NT2/D1 (cell line): ENCODE measurements at regions not wholly inside any gene's neighbourhood (a gene's known extent, or its start where the extent isn't known, plus 50 kb on each side); places are given as distances from the start of the nearest gene placed in this dataset.
A peak's percentile ranks its signal among the peaks of the same experiment; 100 is the strongest.

Experiments
- DNase-seq: peaks from one replicate; pipeline ENCODE4 v3.0.0-alpha.2; 2011; ENCODE audit warnings: low read depth, low spot score
- H3K27me3 ChIP-seq: 2 replicates; pipeline ENCODE4 v1.6.0; 2011; ENCODE audit warnings: mild to moderate bottlenecking; ENCODE audit not compliant: insufficient read length, insufficient read depth
- H3K36me3 ChIP-seq: 2 replicates; pipeline ENCODE4 v1.6.1; 2011; ENCODE audit warnings: mild to moderate bottlenecking, low read length, mixed read lengths; ENCODE audit not compliant: insufficient read depth, insufficient read length
- H3K4me1 ChIP-seq: 2 replicates; pipeline ENCODE4 v1.5.1; 2011; ENCODE audit not compliant: insufficient read depth, insufficient read length
- H3K4me3 ChIP-seq: 2 replicates; pipeline ENCODE4 v1.5.1; 2011; ENCODE audit warnings: low read depth; ENCODE audit not compliant: insufficient read length
- H3K9ac ChIP-seq: 2 replicates; pipeline ENCODE4 v1.6.0; 2011; ENCODE audit warnings: low read depth; ENCODE audit not compliant: insufficient read length
- H3K9me3 ChIP-seq: 2 replicates; pipeline ENCODE4 v1.5.1; 2011; ENCODE audit warnings: mild to moderate bottlenecking, low read length; ENCODE audit not compliant: insufficient read depth
- SUZ12 ChIP-seq: IDR thresholded peaks from 2 replicates; pipeline ENCODE4 v1.6.1; 2011; ENCODE audit not compliant: insufficient read length, insufficient read depth; ENCODE audit errors: extremely low read depth
- YY1 ChIP-seq: IDR thresholded peaks from 2 replicates; pipeline ENCODE4 v1.6.1; 2011; ENCODE audit not compliant: insufficient read length, insufficient read depth
- ZNF274 ChIP-seq: IDR thresholded peaks from 2 replicates; pipeline ENCODE4 v1.6.1; 2011; ENCODE audit warnings: mild to moderate bottlenecking, low read depth, low read length

DNA sequence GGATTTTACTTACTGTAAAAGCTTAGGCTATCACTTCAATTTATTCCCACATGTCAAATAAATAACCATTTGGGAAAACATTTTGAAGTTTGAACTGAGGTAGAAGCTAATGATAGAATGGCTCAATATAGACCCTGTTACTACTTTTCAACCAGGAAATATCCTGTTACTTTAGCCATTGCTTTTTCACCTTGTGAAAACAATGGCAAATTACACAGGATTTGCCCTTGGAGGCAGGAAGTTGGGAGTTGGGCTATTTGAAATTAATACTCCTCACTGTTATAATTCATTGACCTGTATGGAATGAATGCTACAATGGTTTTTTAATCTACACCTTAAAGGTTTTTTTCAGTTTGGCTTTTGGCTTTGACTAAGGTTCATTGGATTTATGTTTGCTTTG is 98.1 kb upstream of the UBE2E2 start:
- TF ChIP-seq ZNF274 (no peak), YY1 (no peak), SUZ12 (no peak)
- H3K9ac ChIP-seq, result no peak overlapping the region
- H3K27me3 ChIP-seq, result no peaks in the 10 kb centered on the region
- no peak overlapping the region for H3K4me3 ChIP-seq
- no peaks in the 10 kb centered on the region for H3K36me3 ChIP-seq
- DNase-seq, result no peak
- H3K4me1 ChIP-seq, result no peaks in the 10 kb centered on the region
- no peaks in the 10 kb centered on the region for H3K9me3 ChIP-seq

DNA sequence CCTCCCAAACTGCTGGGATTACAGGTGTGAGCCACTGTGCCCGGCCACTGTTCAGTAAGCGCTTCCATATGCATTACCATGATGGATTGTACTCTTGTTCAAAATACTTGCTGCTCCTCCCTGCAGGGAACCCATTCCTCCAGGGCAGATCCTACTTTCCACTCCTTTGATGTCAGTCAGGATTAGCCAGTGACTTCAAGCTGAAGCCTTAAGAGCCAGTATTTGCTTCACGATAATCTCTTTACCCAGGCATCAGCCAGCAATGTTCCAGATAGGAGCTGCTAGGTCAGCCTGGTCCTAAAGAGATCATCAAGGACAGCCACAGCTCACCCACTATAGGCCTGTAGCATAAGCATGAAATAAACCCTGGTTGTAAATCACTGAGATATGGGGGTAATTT is 96.5 kb upstream of the UBE2E2 start:
- Histone ChIP-seq H3K4me1 (no peaks in the 10 kb centered on the region), H3K36me3 (no peaks in the 10 kb centered on the region), H3K27me3 (no peaks in the 10 kb centered on the region), H3K9ac (no peak overlapping the region), H3K9me3 (no peaks in the 10 kb centered on the region), H3K4me3 (no peak overlapping the region)
- no peak for TF ChIP-seq YY1
- TF ChIP-seq ZNF274, result no peak
- TF ChIP-seq SUZ12, result no peak
- DNase-seq, result peak; percentile 36

DNA sequence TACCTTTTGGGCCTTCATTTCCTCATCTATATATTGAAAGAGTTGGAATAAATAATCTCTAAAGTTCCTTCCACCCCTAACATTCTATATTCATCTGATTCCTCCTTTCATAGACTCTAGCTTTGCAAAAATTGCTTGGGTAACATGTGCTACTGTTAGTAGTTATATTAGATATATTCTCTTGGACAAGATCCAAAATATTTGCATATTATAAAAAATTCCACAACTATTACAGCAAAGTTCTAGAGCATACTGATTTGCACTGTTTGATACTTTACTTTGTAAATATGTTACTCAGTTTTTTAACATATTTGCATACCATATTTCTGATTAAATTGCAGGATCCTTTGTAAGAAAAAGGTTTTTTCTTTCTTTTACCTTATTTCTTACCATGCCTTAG is 95.9 kb upstream of the UBE2E2 start:
- no peak for DNase-seq
- H3K27me3 ChIP-seq, result no peaks in the 10 kb centered on the region

DNA sequence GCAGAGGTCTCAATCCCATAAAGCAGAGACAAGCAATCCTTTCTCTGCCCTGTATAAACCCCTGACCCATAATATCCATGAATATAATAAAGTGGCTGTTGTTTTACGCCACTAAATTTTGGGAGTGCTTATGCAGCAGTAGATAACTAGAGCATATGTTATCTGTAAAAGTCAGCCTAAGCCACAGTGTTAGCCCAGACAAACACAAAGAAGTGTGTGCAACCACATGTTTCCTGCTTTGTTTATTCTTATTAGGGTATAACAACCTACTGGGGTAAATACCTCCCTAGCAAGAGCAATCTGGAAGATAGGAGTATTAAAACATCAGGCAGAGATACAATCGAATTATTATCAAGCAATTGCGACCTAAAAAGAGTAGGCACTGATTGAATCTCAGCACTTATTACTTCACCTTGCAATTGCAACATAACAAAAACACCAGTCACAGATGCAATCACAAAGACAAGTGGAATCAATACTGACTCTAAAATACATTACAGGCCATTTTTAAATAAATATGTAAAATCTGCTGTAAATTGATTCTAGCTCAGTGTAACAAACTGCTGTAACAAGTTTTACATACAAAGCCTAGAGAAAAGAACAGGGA is 94.6 kb upstream of the UBE2E2 start:
- TF ChIP-seq SUZ12 (no peak), ZNF274 (no peak), YY1 (no peak)
- H3K4me1 ChIP-seq, result no peaks in the 10 kb centered on the region
- H3K27me3 ChIP-seq, result no peaks in the 10 kb centered on the region
- H3K9me3 ChIP-seq, result no peaks in the 10 kb centered on the region
- H3K9ac ChIP-seq, result no peak overlapping the region
- no peak overlapping the region for H3K4me3 ChIP-seq
- DNase-seq, result no peak
- H3K36me3 ChIP-seq, result no peaks in the 10 kb centered on the region

More for the DNA sequence above, 95.9 kb upstream of the UBE2E2 start:
- no peak overlapping the region for H3K4me3 ChIP-seq
- H3K9ac ChIP-seq, result no peak overlapping the region
- no peaks in the 10 kb centered on the region for H3K36me3 ChIP-seq
- no peaks in the 10 kb centered on the region for H3K9me3 ChIP-seq
- TF ChIP-seq YY1 (no peak), SUZ12 (no peak), ZNF274 (no peak)
- H3K4me1 ChIP-seq, result no peaks in the 10 kb centered on the region

DNA sequence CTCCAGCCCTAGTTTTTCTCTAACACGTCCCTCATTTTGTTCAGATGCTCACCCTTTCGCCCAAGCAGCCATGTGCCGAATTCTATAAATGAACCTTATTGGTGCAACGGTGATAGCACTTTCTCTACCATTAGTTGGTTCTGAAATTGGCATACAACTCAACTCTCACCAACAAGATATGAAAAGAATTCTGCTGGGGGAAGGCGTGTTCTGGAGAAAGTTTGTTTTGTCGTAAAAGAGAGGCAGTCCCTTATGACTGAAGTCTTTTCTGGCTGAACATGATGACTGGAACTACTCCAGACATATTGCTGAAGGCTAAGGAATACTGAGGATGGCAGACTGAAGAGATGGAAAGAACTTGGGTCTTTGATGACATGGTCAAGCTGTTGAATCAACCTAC is 91.8 kb upstream of the UBE2E2 start:
- no peak overlapping the region for H3K4me3 ChIP-seq
- H3K27me3 ChIP-seq, result no peaks in the 10 kb centered on the region

DNA sequence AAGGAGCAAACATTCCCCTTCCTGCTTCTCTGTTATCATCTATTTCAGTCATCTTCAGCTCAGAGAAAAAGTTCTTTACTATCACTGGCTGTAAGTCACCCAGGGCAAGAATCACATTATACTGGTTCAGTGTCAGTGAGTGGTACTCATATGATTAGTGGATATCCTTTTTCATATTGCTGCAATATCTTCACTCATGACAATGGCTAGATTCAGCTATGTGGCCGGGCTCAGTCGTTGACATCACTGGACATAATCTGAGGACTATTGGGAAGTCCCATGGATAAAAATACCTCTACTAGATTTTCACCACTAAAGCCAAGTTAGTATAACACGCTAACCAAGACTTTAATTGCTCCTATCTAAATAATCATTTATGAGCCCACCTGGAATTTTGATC is 91.3 kb upstream of the UBE2E2 start:
- Histone ChIP-seq H3K27me3 (no peaks in the 10 kb centered on the region), H3K9me3 (no peaks in the 10 kb centered on the region), H3K4me1 (no peaks in the 10 kb centered on the region), H3K4me3 (no peak overlapping the region), H3K36me3 (no peaks in the 10 kb centered on the region), H3K9ac (no peak overlapping the region)
- no peak for DNase-seq
- TF ChIP-seq YY1 (no peak), ZNF274 (no peak), SUZ12 (no peak)

More for the DNA sequence above, 91.8 kb upstream of the UBE2E2 start:
- TF ChIP-seq ZNF274 (no peak), YY1 (no peak), SUZ12 (no peak)
- Histone ChIP-seq H3K9me3 (no peaks in the 10 kb centered on the region), H3K4me1 (no peaks in the 10 kb centered on the region), H3K36me3 (no peaks in the 10 kb centered on the region), H3K9ac (no peak overlapping the region)
- no peak for DNase-seq

DNA sequence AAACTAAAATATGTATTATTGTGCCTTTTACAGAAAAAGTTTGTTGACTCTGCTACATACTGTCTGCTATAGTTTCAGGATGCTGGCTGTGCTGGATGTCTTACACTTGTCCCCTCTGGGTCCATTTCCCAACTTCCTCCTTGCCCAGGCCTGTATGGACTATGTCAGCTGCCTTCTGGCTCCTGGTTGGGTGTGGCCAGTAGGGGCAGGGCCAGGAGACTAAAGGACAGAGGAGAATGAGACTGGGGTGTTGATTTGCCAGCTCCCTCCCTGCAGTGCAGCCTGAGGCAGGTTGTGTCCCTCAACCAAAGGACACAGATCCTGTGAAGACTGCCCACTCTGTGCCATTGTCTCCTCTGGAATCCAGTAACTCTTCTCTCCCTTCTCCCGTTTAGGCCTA is 90.6 kb upstream of the UBE2E2 start:
- no peak for DNase-seq
- H3K36me3 ChIP-seq, result no peaks in the 10 kb centered on the region
- H3K4me3 ChIP-seq, result no peak overlapping the region
- no peaks in the 10 kb centered on the region for H3K27me3 ChIP-seq
- H3K9ac ChIP-seq, result no peak overlapping the region
- TF ChIP-seq SUZ12, result no peak
- TF ChIP-seq YY1, result no peak
- TF ChIP-seq ZNF274, result no peak
- H3K9me3 ChIP-seq, result no peaks in the 10 kb centered on the region
- no peaks in the 10 kb centered on the region for H3K4me1 ChIP-seq
